ENCODE measurements at regions not wholly inside any gene's neighbourhood (a gene's known extent, or its start where the extent isn't known, plus 50 kb on each side); places are given as distances from the start of the nearest gene placed in this dataset.

- DNase-seq = no peak
Observed at GRCh38 chr11:111444040-111444439, 65.0 kb upstream of the POU2AF1 start.

GRCh38 chr11:111443640-111444039 lies 64.6 kb upstream of the POU2AF1 start:
- DNase-seq = no peak

DNA sequence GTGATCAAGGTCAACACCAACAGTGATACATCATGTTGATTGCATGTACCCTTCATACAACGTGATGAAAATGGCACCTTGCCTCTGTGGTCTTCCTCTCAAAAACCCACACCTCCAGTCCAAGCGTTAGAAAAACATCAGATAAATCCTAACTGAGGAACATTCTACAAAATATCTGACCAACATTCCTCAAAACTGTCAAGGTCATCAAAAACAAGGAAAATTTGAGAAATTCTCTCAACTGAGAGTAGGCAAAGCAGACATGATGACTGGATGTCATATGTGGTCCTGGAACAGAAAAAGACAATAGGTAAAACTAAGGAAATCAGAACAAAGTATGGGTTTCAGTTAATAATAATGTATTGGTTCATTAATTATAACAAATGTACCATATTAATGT lies 64.0 kb upstream of the POU2AF1 start:
- no peak for DNase-seq

GRCh38 chr11:111441443-111441842 lies 62.4 kb upstream of the POU2AF1 start:
- peak; percentile 32 for DNase-seq

GRCh38 chr11:111440416-111441205 lies 61.5 kb upstream of the POU2AF1 start:
- no peak for DNase-seq

DNA sequence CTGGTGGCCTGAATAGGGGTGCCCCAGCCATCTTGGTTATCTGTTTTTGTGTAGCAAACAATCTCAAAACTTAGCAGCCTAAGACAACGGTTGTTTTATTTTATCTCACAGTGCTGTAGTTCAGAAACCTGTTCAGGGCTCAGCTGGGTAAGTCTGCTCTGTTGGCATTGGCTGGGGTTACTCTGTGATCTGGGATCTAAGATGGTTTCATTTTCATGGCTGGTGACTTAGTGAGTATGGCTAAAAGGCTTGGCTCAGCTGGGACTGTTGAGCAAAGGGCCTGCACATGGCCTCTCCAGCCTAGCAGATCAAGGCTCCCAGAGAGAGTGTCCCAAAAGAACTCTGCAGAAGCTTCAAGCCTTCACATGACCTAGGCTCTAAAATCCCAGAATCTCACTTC lies 60.8 kb upstream of the POU2AF1 start:
- no peak for DNase-seq

GRCh38 chr11:111438846-111439520 lies 59.9 kb upstream of the POU2AF1 start:
- DNase-seq = no peak

GRCh38 chr11:111438168-111438567 lies 59.1 kb upstream of the POU2AF1 start:
- DNase-seq = no peak

DNA sequence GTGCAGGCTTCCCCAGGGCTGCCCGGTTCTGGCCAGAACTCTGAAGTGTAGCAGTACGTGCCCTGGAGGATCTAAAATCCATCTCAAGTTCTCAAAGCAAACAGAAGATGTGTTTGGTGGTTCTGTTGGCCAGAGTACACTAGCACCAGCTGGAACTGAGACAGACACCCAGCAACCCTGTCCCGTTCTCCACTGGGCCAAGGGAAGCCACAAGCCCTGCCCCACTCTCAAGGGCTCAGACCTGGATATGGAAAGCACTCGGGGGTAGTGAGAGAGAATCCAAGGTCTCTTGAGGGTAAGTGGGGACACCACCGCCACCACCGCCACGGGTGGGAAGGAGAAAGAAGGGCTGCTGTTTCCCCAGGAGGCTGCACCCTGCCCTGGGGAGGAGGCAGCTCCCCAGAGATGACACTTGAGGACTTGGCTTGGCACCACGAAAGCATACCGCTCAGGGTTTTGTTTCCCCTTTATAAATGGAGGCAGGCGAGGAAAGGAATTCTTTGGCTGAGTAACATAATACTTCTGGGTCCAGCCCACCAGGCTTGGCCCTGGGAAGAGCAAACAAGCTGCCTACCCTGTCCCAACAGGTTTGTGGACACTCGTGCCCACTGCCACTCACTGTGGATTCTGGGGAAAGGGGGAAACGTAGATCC lies 56.1 kb upstream of the POU2AF1 start:
- DNase-seq = no peak

DNA sequence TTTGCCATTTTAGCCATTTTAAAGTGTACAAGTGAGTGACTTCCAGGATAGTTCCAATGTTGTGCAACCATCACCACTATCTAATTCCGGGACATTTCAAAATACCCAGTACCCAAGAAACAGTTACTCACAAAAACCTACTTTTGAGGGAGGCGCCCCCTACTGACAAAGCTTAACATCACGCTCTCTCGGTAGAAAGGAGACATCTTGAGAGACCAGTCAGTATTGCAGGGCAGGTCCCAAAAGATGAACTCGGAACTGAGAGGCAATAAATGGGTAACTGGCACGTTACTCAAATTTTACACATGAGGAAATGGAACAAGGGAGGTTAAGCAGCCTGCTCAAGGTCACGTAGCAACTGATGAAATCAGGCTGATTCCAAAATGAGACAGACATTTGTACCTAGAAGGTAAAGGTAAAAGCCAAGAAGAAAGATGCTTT lies 50.0 kb upstream of the POU2AF1 start:
- DNase-seq = peak; percentile 79
